GM12878 (cell line): ENCODE measurements at regions not wholly inside any gene's neighbourhood (a gene's known extent, or its start where the extent isn't known, plus 50 kb on each side); places are given as distances from the start of the nearest gene placed in this dataset.
A peak's percentile ranks its signal among the peaks of the same experiment; 100 is the strongest.

ENCODE experiments used
- ATAC-seq: fragments of 200-7000 bp; cut with Tn5 transposase; 3 replicates; pipeline ENCODE4 v1.9.1; 2020; ENCODE audit warnings: mild to moderate bottlenecking, moderate library complexity
- BruUV-seq: library from RNA; stranded (reverse); fragments of 400-500 nt; replicated peaks from 2 replicates; lab custom pipeline; 2021; lab: Mats Ljungman, UMichigan
- CTCF ChIA-PET: fragments of 300-600 bp; sonication (Branson Sonifier 250); formaldehyde crosslinking; extraction: SDS; loops from one replicate; lab custom pipeline; 2021; ENCODE audit warnings: inconsistent platforms; lab: Yijun Ruan, JAX
- POLR2A ChIA-PET: fragments of 350-600 bp; formaldehyde crosslinking; extraction: SDS; loops from one replicate; lab custom pipeline; 2021; ENCODE audit warnings: inconsistent platforms; lab: Charles Lee
- RAD21 ChIA-PET: fragments of 300-600 bp; sonication (Branson Sonifier 250); formaldehyde crosslinking; loops from one replicate; lab custom pipeline; 2023; ENCODE audit warnings: antibody characterized with exemption; ENCODE audit not compliant: unreplicated experiment; lab: Charles Lee
- SMC1A ChIA-PET: fragments of 300-600 bp; sonication (Branson Sonifier 250); formaldehyde crosslinking; loops from one replicate; lab custom pipeline; 2023; ENCODE audit not compliant: unreplicated experiment, uncharacterized antibody; lab: Charles Lee
- DNase-seq: peaks from one replicate; pipeline ENCODE4 v3.0.0-alpha.2; 2011; ENCODE audit warnings: low read depth, low spot score
- FAIRE-seq: peaks from 3 replicates; lab custom pipeline; 2011; peaks lifted over from hg19 to GRCh38; lab: Jason Lieb, UNC
- H2AFZ ChIP-seq: 2 replicates; pipeline ENCODE4 v1.6.0; 2011; ENCODE audit warnings: low read depth, low read length, control low read depth; ENCODE audit not compliant: control insufficient read depth
- H3K27ac ChIP-seq: 2 replicates; pipeline ENCODE4 v1.5.1; 2011; ENCODE audit warnings: control low read depth; ENCODE audit not compliant: control insufficient read depth, insufficient read depth
- H3K27me3 ChIP-seq, 2 experiments: replicated peaks in 1 of 2; 2 replicates each; pipeline versions ENCODE4 v1.6.0 to v1.6.1; 2011; ENCODE audit warnings: low read length in 1 of 2; ENCODE audit not compliant: control insufficient read depth in 2 of 2, insufficient read depth in 2 of 2
- H3K36me3 ChIP-seq, 2 experiments: 2 replicates each; pipeline ENCODE4 v1.5.1; 2011; ENCODE audit warnings: low read length in 1 of 2; ENCODE audit not compliant: control insufficient read depth in 2 of 2, insufficient read depth in 2 of 2
- H3K4me1 ChIP-seq: 2 replicates; pipeline ENCODE4 v1.6.1; 2011; ENCODE audit warnings: mild to moderate bottlenecking, low read length, moderate library complexity, mixed read lengths; ENCODE audit not compliant: control insufficient read depth, insufficient read depth
- H3K4me2 ChIP-seq: 2 replicates; pipeline ENCODE4 v1.6.0; 2011; ENCODE audit warnings: control low read depth; ENCODE audit not compliant: control insufficient read depth, insufficient read depth
- H3K4me3 ChIP-seq: fragments of 200-600 bp; sonication (generic); 2 replicates; pipeline ENCODE4 v1.5.1; 2016
- H3K79me2 ChIP-seq: 2 replicates; pipeline ENCODE4 v1.6.0; 2011; ENCODE audit warnings: low read length; ENCODE audit not compliant: control insufficient read depth, insufficient read depth
- H3K9ac ChIP-seq: 2 replicates; pipeline ENCODE4 v1.8.0; 2011; ENCODE audit warnings: low read length, control low read depth, mixed read lengths; ENCODE audit not compliant: control insufficient read depth, insufficient read depth
- H3K9me3 ChIP-seq: replicated peaks from 3 replicates; pipeline ENCODE4 v1.5.1; 2011; ENCODE audit warnings: mild to moderate bottlenecking, low read length; ENCODE audit not compliant: control insufficient read depth, insufficient read depth
- H4K20me1 ChIP-seq: 2 replicates; pipeline ENCODE4 v1.6.0; 2011; ENCODE audit not compliant: control insufficient read depth, insufficient read depth
- BHLHE40 ChIP-seq, 2 experiments: fragments of 450-650 bp in 1 of 2; IDR thresholded peaks; 2 replicates each; pipeline ENCODE4 v1.6.1; 2011 to 2017; ENCODE audit warnings: low read depth in 2 of 2, borderline replicate concordance in 1 of 2, improper control_type of control experiment in 1 of 2, low read length in 1 of 2, mild to moderate bottlenecking in 1 of 2
- MLLT1 ChIP-seq: fragments of 450-650 bp; IDR thresholded peaks from 2 replicates; pipeline ENCODE4 v1.6.1; 2016; ENCODE audit warnings: mild to moderate bottlenecking
- MTA2 ChIP-seq: fragments of 450-650 bp; IDR thresholded peaks from 2 replicates; pipeline ENCODE4 v1.6.1; 2016; ENCODE audit warnings: low read depth, mild to moderate bottlenecking, moderate library complexity
- RAD51 ChIP-seq: fragments of 450-650 bp; IDR thresholded peaks from 2 replicates; pipeline ENCODE4 v1.6.1; 2016; ENCODE audit warnings: moderate library complexity, mild to moderate bottlenecking, inconsistent platforms
- WGBS: methylation state at CpG from one replicate; pipeline ENCODE4 v1.1.6; 2016; ENCODE audit warnings: low lambda C conversion rate; ENCODE audit not compliant: insufficient replicate concordance, insufficient coverage; ENCODE audit errors: missing lambda C conversion rate; 5-methylcytosine and 5-hydroxymethylcytosine counted together
- in situ Hi-C: fragments of 300-500 bp; cut with MboI; formaldehyde crosslinking; loops from 9 replicates; pipeline ENCODE4 v1.14.3; 2018; ENCODE audit warnings: mixed read lengths
- intact Hi-C: fragments of 100-400 bp; cut with micrococcal nuclease; formaldehyde crosslinking; loops from one replicate; pipeline ENCODE4 v1.14.2; 2022; ENCODE audit not compliant: unreplicated experiment

DNA sequence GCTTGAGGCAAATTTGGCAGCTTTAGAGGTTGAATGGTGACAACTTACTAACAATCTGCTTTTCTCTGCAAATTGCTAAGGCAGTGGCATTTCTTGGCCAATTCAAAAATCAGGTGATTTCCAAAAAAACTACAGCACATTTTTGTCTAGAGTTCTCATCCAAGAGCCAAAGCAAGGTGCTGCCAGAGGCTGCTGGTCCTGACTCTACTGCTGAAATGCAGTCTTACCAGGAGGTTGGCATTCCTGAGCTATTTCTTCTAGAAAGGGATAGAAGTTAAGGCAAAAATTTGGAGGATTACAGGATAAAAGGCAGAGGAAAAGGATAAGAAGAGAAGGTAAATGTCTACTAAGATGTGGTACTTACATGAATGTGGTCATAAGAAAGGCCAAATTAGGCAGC, 75.6 kb downstream of the COX18 start:
- intact Hi-C loops: no loop called here
- H3K27ac ChIP-seq: no peak overlapping the region
- H3K4me2 ChIP-seq: no peak overlapping the region
- ATAC-seq: no peak
- H3K9me3 ChIP-seq: no peaks in the 10 kb centered on the region
- CTCF ChIA-PET: no interaction called here
- no peaks in the 10 kb centered on the region; the same call in 1 of the 2 replicates for H3K4me1 ChIP-seq
- TF ChIP-seq MLLT1: no peak
- H3K4me3 ChIP-seq: no peak overlapping the region
- FAIRE-seq: no peak
- no peaks in the 10 kb centered on the region for H3K36me3 ChIP-seq
- H4K20me1 ChIP-seq: no peaks in the 10 kb centered on the region
- no peak for DNase-seq
- no peaks in the 10 kb centered on the region for H3K27me3 ChIP-seq
- POLR2A ChIA-PET: no interaction called here
- H3K9ac ChIP-seq: no peak overlapping the region
- no TSS peak for BruUV-seq
- SMC1A ChIA-PET: no interaction called here
- in situ Hi-C loops: no loop called here
- H2AFZ ChIP-seq: no peak overlapping the region
- no peaks in the 10 kb centered on the region for H3K79me2 ChIP-seq
- RAD21 ChIA-PET: interaction anchor here (1.4 kb wide), 1 partner anchor 10 kb away, joined by 3 read pairs; no protein-coding TSS in a partner anchor

GRCh38 chr4:72991873-72992272, 77.6 kb downstream of the COX18 start:
- H2AFZ ChIP-seq: no peak overlapping the region; the same call in 1 of the 2 replicates
- H3K27ac ChIP-seq: no peak overlapping the region
- 2% methylated on average over 2 of the region's 2 CpGs for WGBS
- FAIRE-seq: peak; percentile 38
- no peaks in the 10 kb centered on the region for H3K9me3 ChIP-seq
- H3K4me3 ChIP-seq: no peak overlapping the region
- SMC1A ChIA-PET: no interaction called here
- H3K79me2 ChIP-seq: no peaks in the 10 kb centered on the region
- in situ Hi-C loops (no loop called here), intact Hi-C loops (no loop called here)
- H3K9ac ChIP-seq: no peak overlapping the region
- POLR2A ChIA-PET: no interaction called here
- CTCF ChIA-PET: no interaction called here
- no peaks in the 10 kb centered on the region for H4K20me1 ChIP-seq
- DNase-seq: no peak
- no peaks in the 10 kb centered on the region for H3K27me3 ChIP-seq
- ATAC-seq: no peak
- no TSS peak for BruUV-seq
- RAD21 ChIA-PET: no interaction called here
- no peak overlapping the region for H3K4me2 ChIP-seq
- H3K4me1 ChIP-seq: no peaks in the 10 kb centered on the region; the same call in 1 of the 2 replicates
- TF ChIP-seq RAD51 (peak; percentile 65), MTA2 (no peak), BHLHE40 (IDR thresholded peaks at IDR 0.05; ENCODE audit: borderline replicate concordance in 1 of 2, low read depth in 2 of 2, low read length in 1 of 2) (peak in 1 of 2 experiments; percentile 27; a peak in 1 of 4 replicates)
- H3K36me3 ChIP-seq: no peaks in the 10 kb centered on the region
